IPS DF 6.9 (cell line): ENCODE measurements at regions not wholly inside any gene's neighbourhood (a gene's known extent, or its start where the extent isn't known, plus 50 kb on each side); places are given as distances from the start of the nearest gene placed in this dataset.

ENCODE experiments used
- DNase-seq: peaks from one replicate; pipeline ENCODE4 v3.0.0-alpha.2; 2013; ENCODE audit warnings: low read depth, low spot score
- H3K27ac ChIP-seq: one replicate; pipeline ENCODE4 v1.5.1; 2013; ENCODE audit warnings: low read length, control low read depth
- H3K27me3 ChIP-seq: 2 replicates; pipeline ENCODE4 v1.6.1; 2013; ENCODE audit warnings: mild to moderate bottlenecking, low read length; ENCODE audit not compliant: control insufficient read depth, insufficient read depth
- H3K36me3 ChIP-seq: 2 replicates; pipeline ENCODE4 v1.6.1; 2013; ENCODE audit warnings: low read length; ENCODE audit not compliant: control insufficient read depth, insufficient read depth
- H3K4me1 ChIP-seq: 2 replicates; pipeline ENCODE4 v1.6.1; 2013; ENCODE audit warnings: low read length; ENCODE audit not compliant: control insufficient read depth, insufficient read depth
- H3K4me3 ChIP-seq: 2 replicates; pipeline ENCODE4 v1.5.1; 2013; ENCODE audit warnings: mild to moderate bottlenecking, low read length
- H3K9me3 ChIP-seq: 2 replicates; pipeline ENCODE4 v1.6.1; 2013; ENCODE audit warnings: low read length, inconsistent platforms; ENCODE audit not compliant: control insufficient read depth, insufficient read depth
- WGBS: extraction: QIAGEN DNeasy Blood & Tissue Kit; methylation state at CpG from one replicate; pipeline ENCODE4 v1.1.7; 2013; ENCODE audit warnings: mixed read lengths, missing lambda C conversion rate; ENCODE audit not compliant: insufficient read length, insufficient coverage; 5-methylcytosine and 5-hydroxymethylcytosine counted together

- H3K4me1 ChIP-seq, result no peaks in the 10 kb centered on the region
- no peaks in the 10 kb centered on the region for H3K27me3 ChIP-seq
- no peak overlapping the region for H3K27ac ChIP-seq
- H3K4me3 ChIP-seq, result no peak overlapping the region
- no peaks in the 10 kb centered on the region for H3K36me3 ChIP-seq
- no peaks in the 10 kb centered on the region; the same call in 1 of the 2 replicates for H3K9me3 ChIP-seq
- no peak for DNase-seq
Observed at GRCh38 chr4:26099967-26100366, 185.9 kb downstream of the SMIM20 start.

DNA sequence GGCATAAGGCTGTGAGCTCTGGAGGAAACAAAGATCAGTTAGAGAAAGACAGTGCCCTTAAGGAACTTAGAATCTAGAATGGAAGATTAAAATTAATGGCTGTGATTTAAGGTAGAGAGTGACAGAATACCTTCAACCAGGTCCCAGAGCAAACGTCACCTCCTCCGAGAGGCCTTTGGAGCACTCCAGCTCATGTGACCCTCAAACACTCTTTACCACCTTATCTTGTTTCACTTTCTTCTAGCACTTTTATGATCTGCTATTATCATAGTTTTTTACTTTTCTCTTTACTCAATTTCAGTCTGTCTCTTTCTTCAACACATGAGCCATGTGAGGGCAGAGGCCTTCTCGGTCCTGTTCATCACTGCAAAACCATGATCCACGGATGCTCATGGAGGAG, 187.0 kb downstream of the SMIM20 start:
- Histone ChIP-seq H3K36me3 (no peaks in the 10 kb centered on the region), H3K4me1 (no peaks in the 10 kb centered on the region), H3K27me3 (no peaks in the 10 kb centered on the region), H3K4me3 (no peak overlapping the region), H3K9me3 (no peaks in the 10 kb centered on the region; the same call in 1 of the 2 replicates), H3K27ac (no peak overlapping the region)
- no peak for DNase-seq
- no CpG with 5 or more reads among the region's 4 CpGs for WGBS

- H3K36me3 ChIP-seq, result no peaks in the 10 kb centered on the region
- no peaks in the 10 kb centered on the region for H3K27me3 ChIP-seq
- H3K27ac ChIP-seq, result no peak overlapping the region
- no peak for DNase-seq
- no peak overlapping the region for H3K4me3 ChIP-seq
- no CpG with 5 or more reads among the region's 3 CpGs for WGBS
- no peaks in the 10 kb centered on the region for H3K4me1 ChIP-seq
- no peaks in the 10 kb centered on the region; the same call in 1 of the 2 replicates for H3K9me3 ChIP-seq
Observed at GRCh38 chr4:26104056-26104685, 190.2 kb downstream of the SMIM20 start.

- H3K4me1 ChIP-seq, result no peaks in the 10 kb centered on the region
- H3K27ac ChIP-seq, result no peak overlapping the region
- H3K36me3 ChIP-seq, result no peaks in the 10 kb centered on the region
- no peak for DNase-seq
- H3K4me3 ChIP-seq, result no peak overlapping the region
- H3K27me3 ChIP-seq, result no peaks in the 10 kb centered on the region
- H3K9me3 ChIP-seq, result no peaks in the 10 kb centered on the region
- no CpG with 5 or more reads among the region's 2 CpGs for WGBS
Observed at GRCh38 chr4:26105337-26105736, 191.3 kb downstream of the SMIM20 start.

GRCh38 chr4:26105815-26106699, 192.0 kb downstream of the SMIM20 start:
- Histone ChIP-seq H3K4me1 (no peaks in the 10 kb centered on the region), H3K36me3 (no peaks in the 10 kb centered on the region), H3K27me3 (no peaks in the 10 kb centered on the region), H3K27ac (no peak overlapping the region), H3K4me3 (no peak overlapping the region), H3K9me3 (no peaks in the 10 kb centered on the region)
- no CpG with 5 or more reads among the region's 7 CpGs for WGBS
- DNase-seq, result no peak

GRCh38 chr4:26106776-26107175, 192.8 kb downstream of the SMIM20 start:
- H3K36me3 ChIP-seq, result no peaks in the 10 kb centered on the region
- no peaks in the 10 kb centered on the region for H3K9me3 ChIP-seq

DNA sequence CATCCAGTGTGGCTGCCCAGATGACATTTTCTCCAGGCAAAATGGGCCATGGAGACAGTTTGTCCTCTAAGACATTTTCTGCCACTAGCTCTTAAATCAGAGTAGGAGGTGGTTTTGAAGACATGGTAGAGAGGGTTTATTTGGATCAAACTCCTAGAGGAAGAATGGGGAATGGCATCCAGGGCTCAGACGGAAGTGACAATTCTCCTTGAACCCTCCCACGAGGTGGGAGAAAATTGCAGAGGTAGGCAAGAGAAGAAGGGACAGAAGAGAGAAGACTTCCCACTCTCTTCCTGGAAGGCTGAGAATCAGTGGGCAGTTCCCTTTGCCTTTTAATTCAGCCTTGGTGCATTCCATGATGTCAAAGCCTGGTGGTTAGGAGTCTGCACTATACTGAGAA, 194.0 kb downstream of the SMIM20 start:
- no peak for DNase-seq
- H3K4me1 ChIP-seq, result no peaks in the 10 kb centered on the region
- no peaks in the 10 kb centered on the region for H3K36me3 ChIP-seq
- H3K27ac ChIP-seq, result no peak overlapping the region
- H3K4me3 ChIP-seq, result no peak overlapping the region
- H3K9me3 ChIP-seq, result no peaks in the 10 kb centered on the region; the same call in 1 of the 2 replicates
- H3K27me3 ChIP-seq, result no peaks in the 10 kb centered on the region
- WGBS, result no CpG with 5 or more reads among the region's 2 CpGs

More at GRCh38 chr4:26106776-26107175, 192.8 kb downstream of the SMIM20 start:
- no peak overlapping the region for H3K27ac ChIP-seq
- H3K27me3 ChIP-seq, result no peaks in the 10 kb centered on the region
- no peak for DNase-seq
- no peak overlapping the region for H3K4me3 ChIP-seq
- H3K4me1 ChIP-seq, result no peaks in the 10 kb centered on the region

- DNase-seq, result no peak
- no peaks in the 10 kb centered on the region for H3K4me1 ChIP-seq
- no peak overlapping the region for H3K27ac ChIP-seq
- H3K4me3 ChIP-seq, result no peak overlapping the region
- H3K27me3 ChIP-seq, result no peaks in the 10 kb centered on the region
- no CpG with 5 or more reads among the region's 5 CpGs for WGBS
- H3K36me3 ChIP-seq, result no peaks in the 10 kb centered on the region
- H3K9me3 ChIP-seq, result peaks cover 2% of the 10 kb centered on the region; the same call in 1 of the 2 replicates
Observed at GRCh38 chr4:26110493-26110892, 196.5 kb downstream of the SMIM20 start.

DNA sequence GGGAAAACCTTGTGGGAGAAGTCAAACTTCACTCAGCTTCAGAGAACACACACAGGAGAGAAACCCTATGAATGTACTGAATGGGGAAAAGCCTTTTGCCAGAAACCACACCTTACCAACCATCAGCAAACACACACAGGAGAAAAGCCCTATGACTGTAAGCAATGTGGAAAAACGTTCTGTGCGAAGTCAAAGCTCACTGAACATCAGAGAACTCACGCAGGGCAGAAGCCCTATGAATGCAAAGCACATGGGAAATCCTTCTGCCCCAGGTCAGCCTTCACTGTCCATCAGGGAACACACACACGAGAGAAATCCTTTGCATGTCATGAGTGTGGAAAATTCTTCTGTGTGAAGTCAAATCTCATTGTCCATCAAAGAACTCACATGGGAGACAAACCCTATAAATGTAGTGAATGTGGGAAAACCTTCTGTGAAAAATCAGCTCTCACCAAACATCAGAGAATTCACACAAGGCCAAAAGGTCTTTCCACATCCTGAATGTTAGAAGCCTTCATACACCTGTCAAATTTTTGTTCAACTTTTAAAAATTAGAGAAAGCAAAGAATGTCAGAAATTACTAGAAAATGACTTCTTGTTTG, 199.4 kb downstream of the SMIM20 start:
- no peak for DNase-seq
- no peak overlapping the region for H3K27ac ChIP-seq
- H3K4me3 ChIP-seq, result no peak overlapping the region
- no peaks in the 10 kb centered on the region for H3K4me1 ChIP-seq
- H3K9me3 ChIP-seq, result peaks cover 2% of the 10 kb centered on the region; the same call in 1 of the 2 replicates
- no CpG with 5 or more reads among the region's 4 CpGs for WGBS
- no peaks in the 10 kb centered on the region for H3K36me3 ChIP-seq
- no peaks in the 10 kb centered on the region for H3K27me3 ChIP-seq

GRCh38 chr4:26116057-26116456, 202.0 kb downstream of the SMIM20 start:
- WGBS, result no CpG with 5 or more reads among the region's 4 CpGs
- Histone ChIP-seq H3K4me3 (no peak overlapping the region), H3K27me3 (no peaks in the 10 kb centered on the region), H3K4me1 (no peaks in the 10 kb centered on the region), H3K36me3 (no peaks in the 10 kb centered on the region), H3K9me3 (peaks cover 2% of the 10 kb centered on the region; the same call in 1 of the 2 replicates), H3K27ac (no peak overlapping the region)
- DNase-seq, result no peak
